Activated B cell treated with CpG ODN at 0.5 μM for 24 hours (primary cell): ENCODE measurements at regions not wholly inside any gene's neighbourhood (a gene's known extent, or its start where the extent isn't known, plus 50 kb on each side); places are given as distances from the start of the nearest gene placed in this dataset.

ENCODE experiments used
- ATAC-seq: fragments of 200-7000 bp; cut with Tn5 transposase; one replicate; pipeline ENCODE4 v1.10.0; 2021; ENCODE audit warnings: low read depth, mild to moderate bottlenecking, moderate library complexity
- CTCF ChIA-PET: fragments of 350-600 bp; sonication (Branson Sonifier 250); formaldehyde crosslinking; loops from one replicate; lab custom pipeline; 2021; ENCODE audit warnings: antibody characterized with exemption; lab: Charles Lee
- POLR2A ChIA-PET: fragments of 350-600 bp; sonication (Branson Sonifier 250); formaldehyde crosslinking; loops from one replicate; lab custom pipeline; 2021; ENCODE audit warnings: antibody characterized with exemption; lab: Charles Lee
- DNase-seq: peaks from one replicate; pipeline ENCODE4 v3.0.0; 2022
- H3K27ac Mint-ChIP-seq: one replicate; pipeline ENCODE4 v1.8.0; 2020; ENCODE audit warnings: mixed read lengths
- H3K27me3 Mint-ChIP-seq: one replicate; pipeline ENCODE4 v1.8.0; 2021; ENCODE audit warnings: mixed read lengths
- H3K36me3 Mint-ChIP-seq: one replicate; pipeline ENCODE4 v1.8.0; 2021; ENCODE audit warnings: low read depth, mixed read lengths
- H3K4me1 Mint-ChIP-seq: one replicate; pipeline ENCODE4 v1.8.0; 2021; ENCODE audit warnings: mixed read lengths
- H3K4me3 Mint-ChIP-seq: one replicate; pipeline ENCODE4 v1.8.0; 2020; ENCODE audit warnings: mild to moderate bottlenecking, mixed read lengths
- H3K9me3 Mint-ChIP-seq: one replicate; pipeline ENCODE4 v1.8.0; 2020; ENCODE audit warnings: mixed read lengths
- intact Hi-C: fragments of 100-400 bp; cut with micrococcal nuclease; formaldehyde crosslinking; loops from one replicate; pipeline ENCODE4 v1.15.1; 2024
- TF ChIP-seq, protein P1 (sequence below): fragments of 200-600 bp; IDR thresholded peaks from one replicate; pipeline ENCODE4 v1.8.0; 2022; ENCODE audit warnings: antibody characterized with exemption, mild to moderate bottlenecking

DNA sequence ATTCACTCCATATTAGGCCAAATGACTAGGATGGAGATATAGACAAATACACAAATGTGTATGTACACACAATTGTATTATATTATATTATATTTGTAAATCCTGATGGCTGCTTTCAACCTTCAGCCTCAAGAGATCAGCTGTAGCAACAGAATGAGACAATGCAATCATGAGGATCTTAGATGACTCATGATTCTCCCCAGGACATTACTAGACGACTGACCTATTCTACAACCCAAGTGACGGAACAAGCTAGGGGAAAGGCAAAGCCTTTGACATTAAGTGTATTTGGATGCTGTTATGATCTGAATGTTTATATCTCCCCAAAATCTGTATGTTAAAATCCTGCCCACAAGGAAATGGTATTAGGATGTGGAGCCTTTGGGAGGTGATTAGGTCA, 66.5 kb downstream of the COX7C start:
- intact Hi-C loops, result no loop called here
- DNase-seq, result no peak
- H3K4me1 Mint-ChIP-seq, result no peaks in the 10 kb centered on the region
- ChIA-PET CTCF (no interaction called here), POLR2A (no interaction called here)
- no peak for ATAC-seq
- H3K27me3 Mint-ChIP-seq, result no peaks in the 10 kb centered on the region
- TF ChIP-seq, protein P1, sequence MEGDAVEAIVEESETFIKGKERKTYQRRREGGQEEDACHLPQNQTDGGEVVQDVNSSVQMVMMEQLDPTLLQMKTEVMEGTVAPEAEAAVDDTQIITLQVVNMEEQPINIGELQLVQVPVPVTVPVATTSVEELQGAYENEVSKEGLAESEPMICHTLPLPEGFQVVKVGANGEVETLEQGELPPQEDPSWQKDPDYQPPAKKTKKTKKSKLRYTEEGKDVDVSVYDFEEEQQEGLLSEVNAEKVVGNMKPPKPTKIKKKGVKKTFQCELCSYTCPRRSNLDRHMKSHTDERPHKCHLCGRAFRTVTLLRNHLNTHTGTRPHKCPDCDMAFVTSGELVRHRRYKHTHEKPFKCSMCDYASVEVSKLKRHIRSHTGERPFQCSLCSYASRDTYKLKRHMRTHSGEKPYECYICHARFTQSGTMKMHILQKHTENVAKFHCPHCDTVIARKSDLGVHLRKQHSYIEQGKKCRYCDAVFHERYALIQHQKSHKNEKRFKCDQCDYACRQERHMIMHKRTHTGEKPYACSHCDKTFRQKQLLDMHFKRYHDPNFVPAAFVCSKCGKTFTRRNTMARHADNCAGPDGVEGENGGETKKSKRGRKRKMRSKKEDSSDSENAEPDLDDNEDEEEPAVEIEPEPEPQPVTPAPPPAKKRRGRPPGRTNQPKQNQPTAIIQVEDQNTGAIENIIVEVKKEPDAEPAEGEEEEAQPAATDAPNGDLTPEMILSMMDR, result no peak
- no peak overlapping the region for H3K27ac Mint-ChIP-seq
- H3K4me3 Mint-ChIP-seq, result no peak overlapping the region
- no peaks in the 10 kb centered on the region for H3K36me3 Mint-ChIP-seq
- no peaks in the 10 kb centered on the region for H3K9me3 Mint-ChIP-seq

DNA sequence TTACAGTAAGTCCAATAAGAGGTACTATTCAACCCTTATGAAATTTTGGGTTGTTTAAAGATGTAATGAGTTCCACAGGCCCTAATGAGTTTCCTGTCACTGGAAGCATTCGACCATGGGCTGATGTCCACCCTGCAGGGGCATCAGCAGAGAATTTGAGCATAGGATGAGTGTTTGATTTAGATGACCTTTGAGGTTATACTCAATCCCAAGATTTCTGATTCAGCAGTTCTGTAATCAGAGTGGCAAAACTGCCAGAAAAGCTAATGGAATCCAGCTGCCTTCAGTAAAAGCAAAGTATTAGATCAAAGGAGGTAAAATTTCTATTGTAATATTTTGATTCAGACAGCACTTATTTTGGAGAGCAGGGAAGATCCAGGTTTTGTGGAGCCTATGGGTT, 68.3 kb downstream of the COX7C start:
- no peaks in the 10 kb centered on the region for H3K4me1 Mint-ChIP-seq
- no peaks in the 10 kb centered on the region for H3K36me3 Mint-ChIP-seq
- POLR2A ChIA-PET, result no interaction called here
- TF ChIP-seq, protein P1, result no peak
- DNase-seq (no peak), ATAC-seq (no peak)
- H3K27me3 Mint-ChIP-seq, result no peaks in the 10 kb centered on the region
- intact Hi-C loops, result no loop called here
- CTCF ChIA-PET, result no interaction called here
- H3K4me3 Mint-ChIP-seq, result no peak overlapping the region
- no peak overlapping the region for H3K27ac Mint-ChIP-seq
- H3K9me3 Mint-ChIP-seq, result no peaks in the 10 kb centered on the region

DNA sequence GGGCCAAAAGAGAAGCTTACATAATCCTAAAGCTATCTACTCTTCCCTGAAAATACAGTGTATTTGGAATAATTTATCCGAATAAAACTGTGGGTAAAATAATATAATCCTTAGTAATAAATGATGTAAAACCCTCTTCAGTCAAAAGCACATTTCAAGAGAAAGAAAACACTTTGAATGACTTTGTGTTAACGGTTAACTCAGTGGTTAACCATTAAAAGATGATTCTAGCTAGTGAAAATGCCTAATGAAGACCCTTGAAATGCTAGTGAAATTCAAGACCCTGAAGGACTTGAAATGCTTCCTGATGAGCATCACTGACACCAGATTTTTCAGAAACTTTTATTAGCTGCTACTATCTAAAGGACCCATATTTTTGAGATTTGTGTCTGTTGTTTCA, 70.7 kb downstream of the COX7C start:
- Mint-ChIP-seq H3K4me1 (no peaks in the 10 kb centered on the region), H3K9me3 (no peaks in the 10 kb centered on the region), H3K27ac (no peak overlapping the region), H3K27me3 (no peaks in the 10 kb centered on the region), H3K36me3 (no peaks in the 10 kb centered on the region), H3K4me3 (no peak overlapping the region)
- POLR2A ChIA-PET, result no interaction called here
- TF ChIP-seq, protein P1, result no peak
- CTCF ChIA-PET, result no interaction called here
- no peak for ATAC-seq
- DNase-seq, result no peak
- intact Hi-C loops, result no loop called here

DNA sequence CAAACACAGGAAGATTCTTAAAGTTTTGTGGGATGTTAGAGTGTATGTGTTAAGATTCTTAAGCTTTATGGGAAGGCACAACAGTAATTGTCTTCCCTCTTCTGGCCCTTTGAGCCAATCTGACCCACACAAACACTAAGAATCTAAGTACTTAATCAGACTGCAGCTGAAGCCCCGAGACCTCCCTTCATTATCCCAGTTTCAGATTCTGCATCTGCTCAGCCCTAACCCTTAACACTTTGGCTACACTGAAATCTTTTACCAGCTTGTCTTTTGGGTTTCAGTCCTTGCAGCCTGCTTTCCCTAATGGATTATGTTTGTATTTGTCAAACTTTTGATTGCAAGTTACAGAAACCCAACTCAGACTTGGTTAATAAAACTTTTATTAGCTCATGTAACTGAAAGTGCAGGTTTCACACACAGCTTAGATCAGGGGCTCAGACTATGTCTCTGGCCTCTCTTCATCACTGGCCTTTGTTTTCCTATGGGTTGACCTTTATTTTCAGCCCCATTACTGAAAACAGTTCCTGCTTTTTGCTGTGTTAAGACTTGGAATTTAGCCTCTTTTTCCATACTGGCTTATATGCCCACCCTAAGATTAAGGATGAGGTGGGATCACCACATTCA, 71.5 kb downstream of the COX7C start:
- POLR2A ChIA-PET, result no interaction called here
- H3K36me3 Mint-ChIP-seq, result no peaks in the 10 kb centered on the region

DNA sequence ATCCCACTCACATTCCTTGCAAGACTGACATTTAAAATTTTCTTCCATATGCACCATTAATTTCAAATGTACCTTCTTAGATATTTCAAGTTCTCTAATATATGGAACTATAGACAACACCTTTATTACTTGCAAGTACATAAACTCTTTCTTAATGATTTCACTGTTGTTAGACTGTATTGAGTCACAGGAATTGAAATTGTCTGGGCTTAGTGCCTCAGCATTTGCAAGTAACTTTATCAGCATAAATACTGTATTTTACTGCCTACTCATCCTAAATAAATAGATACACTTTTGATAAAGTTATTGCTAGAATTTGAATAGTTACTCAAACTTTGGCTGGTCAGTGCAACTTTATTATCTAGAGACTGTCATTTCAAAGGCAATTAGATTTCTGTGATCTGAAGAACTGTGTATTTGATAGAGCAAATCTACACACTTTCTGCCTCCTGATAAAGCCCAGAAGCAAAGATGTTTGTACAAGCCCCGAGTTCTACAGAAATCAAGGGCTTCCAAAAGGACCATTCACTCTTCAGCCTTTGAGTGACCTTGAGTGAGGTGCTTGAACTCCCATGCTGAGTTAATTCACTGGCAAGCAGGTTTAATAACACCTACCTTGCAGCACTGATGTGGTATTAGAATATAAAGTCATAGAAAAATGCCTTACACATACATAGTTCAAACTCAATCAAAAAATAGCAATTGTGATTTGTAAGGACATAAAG, 91.6 kb downstream of the COX7C start:
- Mint-ChIP-seq H3K27ac (no peak overlapping the region), H3K9me3 (no peaks in the 10 kb centered on the region), H3K4me3 (no peak overlapping the region), H3K36me3 (no peaks in the 10 kb centered on the region), H3K27me3 (no peaks in the 10 kb centered on the region), H3K4me1 (no peaks in the 10 kb centered on the region)
- TF ChIP-seq, protein P1, result no peak
- ATAC-seq (no peak), DNase-seq (no peak)
- intact Hi-C loops, result no loop called here
- ChIA-PET POLR2A (no interaction called here), CTCF (no interaction called here)

More for the DNA sequence above, 71.5 kb downstream of the COX7C start:
- TF ChIP-seq, protein P1, result no peak
- Mint-ChIP-seq H3K4me1 (no peaks in the 10 kb centered on the region), H3K4me3 (no peak overlapping the region), H3K9me3 (no peaks in the 10 kb centered on the region), H3K27me3 (no peaks in the 10 kb centered on the region), H3K27ac (no peak overlapping the region)
- no peak for DNase-seq
- CTCF ChIA-PET, result no interaction called here
- ATAC-seq, result no peak
- intact Hi-C loops, result no loop called here
